Endothelial cell of umbilical vein (primary cell): ENCODE measurements at regions not wholly inside any gene's neighbourhood (a gene's known extent, or its start where the extent isn't known, plus 50 kb on each side); places are given as distances from the start of the nearest gene placed in this dataset.

Experiments
- BruUV-seq: library from RNA; stranded (reverse); fragments of 400-500 nt; replicated peaks from 2 replicates; lab custom pipeline; 2021; lab: Mats Ljungman, UMichigan
- CTCF ChIA-PET: fragments of 300-600, 350-600 bp; sonication (Branson Sonifier 250); formaldehyde crosslinking; loops from one replicate; lab custom pipeline; 2021; ENCODE audit warnings: antibody characterized with exemption, inconsistent platforms; lab: Charles Lee
- POLR2A ChIA-PET: fragments of 300-600, 350-600 bp; sonication (Branson Sonifier 250); formaldehyde crosslinking; loops from one replicate; lab custom pipeline; 2021; ENCODE audit warnings: antibody characterized with exemption, inconsistent platforms; lab: Charles Lee
- DNase-seq: peaks from one replicate; pipeline ENCODE4 v3.0.0-alpha.2; 2011; ENCODE audit warnings: low read depth, low spot score
- FAIRE-seq: peaks from 2 replicates; lab custom pipeline; 2011; peaks lifted over from hg19 to GRCh38; lab: Jason Lieb, UNC
- H2AFZ ChIP-seq: 2 replicates; pipeline ENCODE4 v1.6.0; 2012; ENCODE audit warnings: low read depth, low read length, control low read depth, inconsistent platforms
- H3K27ac ChIP-seq: 2 replicates; pipeline ENCODE4 v1.5.1; 2011; ENCODE audit warnings: low read depth, mild to moderate bottlenecking, control low read depth, low read length, moderate library complexity; ENCODE audit not compliant: insufficient read depth
- H3K27me3 ChIP-seq, 2 experiments: 2 replicates each; pipeline versions ENCODE4 v1.6.0 to v1.6.1; 2011; ENCODE audit warnings: low read length in 2 of 2, mixed read lengths in 1 of 2; ENCODE audit not compliant: control insufficient read depth in 2 of 2, insufficient read depth in 2 of 2
- H3K36me3 ChIP-seq, 2 experiments: 2 replicates in 1 of 2; 3 replicates in 1 of 2; pipeline ENCODE4 v1.5.1; 2011; ENCODE audit warnings: low read length in 2 of 2, mild to moderate bottlenecking in 1 of 2, moderate library complexity in 1 of 2; ENCODE audit not compliant: control insufficient read depth in 2 of 2, insufficient read depth in 2 of 2; ENCODE audit errors: extremely low read depth in 1 of 2
- H3K4me1 ChIP-seq: 3 replicates; pipeline ENCODE4 v1.5.1; 2011; ENCODE audit warnings: mild to moderate bottlenecking, low read length; ENCODE audit not compliant: control insufficient read depth, insufficient read depth; ENCODE audit errors: extremely low read depth
- H3K4me2 ChIP-seq: 2 replicates; pipeline ENCODE4 v1.6.1; 2011; ENCODE audit warnings: low read length, control low read depth, mixed read lengths; ENCODE audit not compliant: insufficient read depth
- H3K4me3 ChIP-seq, 3 experiments: fragments of 200-600 bp in 1 of 3; sonication (generic), shearing (Covaris generic) in 1 of 3; replicated peaks in 1 of 3; 2 replicates each; pipeline ENCODE4 v1.5.1; 2011 to 2016; ENCODE audit warnings: control low read depth in 3 of 3, low read length in 3 of 3, mild to moderate bottlenecking in 2 of 3, inconsistent platforms in 1 of 3, low read depth in 1 of 3, moderate library complexity in 1 of 3; ENCODE audit not compliant: insufficient read depth in 1 of 3
- H3K79me2 ChIP-seq: 2 replicates; pipeline ENCODE4 v1.6.0; 2012; ENCODE audit warnings: low read length, inconsistent platforms; ENCODE audit not compliant: control insufficient read depth, insufficient read depth
- H3K9ac ChIP-seq: replicated peaks from 2 replicates; pipeline ENCODE3; 2011; ENCODE audit warnings: low read length, control low read depth; ENCODE audit not compliant: insufficient read depth; ENCODE audit errors: extremely low read depth
- H3K9me1 ChIP-seq: replicated peaks from 3 replicates; pipeline ENCODE4 v1.6.0; 2011; ENCODE audit warnings: mild to moderate bottlenecking, low read length; ENCODE audit not compliant: control insufficient read depth, insufficient read depth; ENCODE audit errors: extremely low read depth
- H3K9me3 ChIP-seq: replicated peaks from 2 replicates; pipeline ENCODE4 v1.5.1; 2012; ENCODE audit warnings: low read length, inconsistent platforms; ENCODE audit not compliant: control insufficient read depth, insufficient read depth
- H4K20me1 ChIP-seq: replicated peaks from 2 replicates; pipeline ENCODE3; 2011; ENCODE audit warnings: mild to moderate bottlenecking, low read length; ENCODE audit not compliant: control insufficient read depth, insufficient read depth; ENCODE audit errors: extremely low read depth
- CTCF ChIP-seq, 2 donors: IDR thresholded peaks; 1 replicate in 1 of 2; 2 replicates in 1 of 2; pipeline ENCODE4 v1.5.1; 2011; ENCODE audit warnings: low read length in 2 of 2, mild to moderate bottlenecking in 2 of 2, moderate library complexity in 2 of 2, control low read depth in 1 of 2, inconsistent platforms in 1 of 2, low read depth in 1 of 2; ENCODE audit not compliant: insufficient read depth in 1 of 2; ENCODE audit errors: extremely low read depth in 1 of 2
- EZH2 ChIP-seq: IDR thresholded peaks from 2 replicates; pipeline ENCODE4 v1.6.1; 2012; ENCODE audit warnings: borderline replicate concordance, low read depth, mild to moderate bottlenecking, moderate library complexity, low read length, inconsistent platforms; ENCODE audit not compliant: severe bottlenecking
- FOS ChIP-seq: IDR thresholded peaks from 2 replicates; pipeline ENCODE4 v1.6.1; 2011; ENCODE audit warnings: mild to moderate bottlenecking, low read length, moderate library complexity, borderline replicate concordance; ENCODE audit not compliant: insufficient read depth
- GATA2 ChIP-seq: IDR thresholded peaks from 2 replicates; pipeline ENCODE4 v1.7.0; 2011; ENCODE audit warnings: low read depth, mild to moderate bottlenecking, moderate library complexity, mixed read lengths, low read length; ENCODE audit not compliant: insufficient read length, insufficient read depth
- JUN ChIP-seq: IDR thresholded peaks from 2 replicates; pipeline ENCODE4 v1.6.1; 2011; ENCODE audit warnings: borderline replicate concordance, low read depth; ENCODE audit not compliant: insufficient read length, insufficient read depth
- MAX ChIP-seq: IDR thresholded peaks from 2 replicates; pipeline ENCODE4 v1.6.1; 2011; ENCODE audit not compliant: insufficient read depth, insufficient read length
- MYC ChIP-seq: IDR thresholded peaks from one replicate; pipeline ENCODE4 v1.6.1; 2011; ENCODE audit warnings: mild to moderate bottlenecking, low read depth, low read length
- POLR2A ChIP-seq: IDR thresholded peaks from 2 replicates; pipeline ENCODE4 v1.6.1; 2012; ENCODE audit warnings: low read depth, mild to moderate bottlenecking, control low read depth, low read length
- POLR2AphosphoS5 ChIP-seq: IDR thresholded peaks from 2 replicates; pipeline ENCODE4 v1.6.1; 2012; ENCODE audit warnings: low read depth, mild to moderate bottlenecking, control low read depth, low read length, moderate library complexity; ENCODE audit not compliant: insufficient read depth
- dilution Hi-C: fragments of 300-500 bp; cut with MboI; formaldehyde crosslinking; loops from one replicate; pipeline ENCODE4 v1.15.0; 2019; ENCODE audit warnings: low sequenced_read_pairs; ENCODE audit not compliant: extremely low pct_ligation_motif_present
- intact Hi-C: fragments of 100-400 bp; cut with micrococcal nuclease; formaldehyde crosslinking; loops from one replicate; pipeline ENCODE4 v1.10.0; 2022

GRCh38 chr12:105699209-105699608, 368.7 kb downstream of the C12orf75 start:
- no peak for FAIRE-seq
- no peak overlapping the region for H2AFZ ChIP-seq
- no peak for DNase-seq
- dilution Hi-C loops, result no loop called here
- H3K9me3 ChIP-seq, result no peaks in the 10 kb centered on the region
- H3K4me2 ChIP-seq, result no peak overlapping the region
- H3K4me3 ChIP-seq, result no peak overlapping the region
- POLR2A ChIA-PET, result no interaction called here
- no peaks in the 10 kb centered on the region for H4K20me1 ChIP-seq
- no peaks in the 10 kb centered on the region for H3K9me1 ChIP-seq
- H3K36me3 ChIP-seq, result no peaks in the 10 kb centered on the region
- intact Hi-C loops, result no loop called here
- CTCF ChIA-PET, result interaction anchor here (1.9 kb wide), 1 partner anchor 437 kb away, joined by 6 read pairs; no protein-coding TSS in a partner anchor
- no peaks in the 10 kb centered on the region for H3K4me1 ChIP-seq
- no peak for TF ChIP-seq EZH2
- no peak for TF ChIP-seq POLR2AphosphoS5
- no peak for TF ChIP-seq CTCF (IDR thresholded peaks at IDR 0.05; ENCODE audit: extremely low read depth in 1 of 2, insufficient read depth in 1 of 2, low read depth in 1 of 2, low read length in 2 of 2)
- no peak for TF ChIP-seq JUN
- TF ChIP-seq FOS, result no peak
- TF ChIP-seq MAX, result no peak
- TF ChIP-seq POLR2A, result no peak
- TF ChIP-seq MYC, result no peak
- TF ChIP-seq GATA2, result no peak
- no TSS peak for BruUV-seq
- H3K27ac ChIP-seq, result no peak overlapping the region
- H3K79me2 ChIP-seq, result no peaks in the 10 kb centered on the region
- no peaks in the 10 kb centered on the region for H3K27me3 ChIP-seq
- no peak overlapping the region for H3K9ac ChIP-seq
